Mesenchymal stem cell (in vitro differentiated cells and primary cell): ENCODE measurements at regions not wholly inside any gene's neighbourhood (a gene's known extent, or its start where the extent isn't known, plus 50 kb on each side); places are given as distances from the start of the nearest gene placed in this dataset.

Experiments used
- DNase-seq: peaks from one replicate; pipeline ENCODE4 v3.0.0-alpha.2; 2013
- H2AFZ ChIP-seq: one replicate; pipeline ENCODE4 v1.6.1; 2013; ENCODE audit warnings: low read depth, mild to moderate bottlenecking, control low read depth, inconsistent platforms, low read length, moderate library complexity
- H2AK5ac ChIP-seq: 2 replicates; pipeline ENCODE4 v1.6.1; 2013; ENCODE audit warnings: low read length, moderate library complexity, mild to moderate bottlenecking, inconsistent platforms; ENCODE audit not compliant: severe bottlenecking
- H2BK120ac ChIP-seq: one replicate; pipeline ENCODE4 v1.6.1; 2013; ENCODE audit warnings: low read depth, mild to moderate bottlenecking, inconsistent platforms, low read length, moderate library complexity
- H2BK12ac ChIP-seq, 2 experiments: one replicate each; pipeline ENCODE4 v1.6.1; 2013; ENCODE audit warnings: inconsistent platforms in 2 of 2, low read length in 2 of 2, mild to moderate bottlenecking in 2 of 2, moderate library complexity in 2 of 2, control low read depth in 1 of 2
- H2BK15ac ChIP-seq: one replicate; pipeline ENCODE4 v1.6.1; 2013; ENCODE audit warnings: mild to moderate bottlenecking, low read depth, inconsistent platforms; ENCODE audit not compliant: poor library complexity, severe bottlenecking
- H2BK5ac ChIP-seq: 2 replicates; pipeline ENCODE4 v1.6.1; 2013; ENCODE audit warnings: low read depth, mild to moderate bottlenecking, low read length, control low read depth, inconsistent platforms; ENCODE audit not compliant: poor library complexity, severe bottlenecking
- H3K14ac ChIP-seq, 2 experiments: one replicate each; pipeline ENCODE4 v1.6.1; 2013; ENCODE audit warnings: inconsistent platforms in 2 of 2, low read length in 2 of 2, control low read depth in 1 of 2, mild to moderate bottlenecking in 1 of 2, moderate library complexity in 1 of 2
- H3K18ac ChIP-seq, 2 experiments: one replicate each; pipeline ENCODE4 v1.6.1; 2013; ENCODE audit warnings: inconsistent platforms in 2 of 2, low read length in 2 of 2, control low read depth in 1 of 2, low read depth in 1 of 2, mild to moderate bottlenecking in 1 of 2
- H3K23ac ChIP-seq, 2 experiments: one replicate each; pipeline ENCODE4 v1.6.1; 2013; ENCODE audit warnings: inconsistent platforms in 2 of 2, low read length in 2 of 2, mild to moderate bottlenecking in 2 of 2, moderate library complexity in 2 of 2, control low read depth in 1 of 2
- H3K27ac ChIP-seq: 2 replicates; pipeline ENCODE4 v1.5.1; 2013; ENCODE audit warnings: mild to moderate bottlenecking, moderate library complexity, low read length, control low read depth, inconsistent platforms; ENCODE audit not compliant: poor library complexity, severe bottlenecking
- H3K27me3 ChIP-seq, 2 experiments: 2 replicates each; pipeline versions ENCODE4 v1.6.1 to v1.7.0; 2013; ENCODE audit warnings: low read length in 2 of 2, mild to moderate bottlenecking in 2 of 2, moderate library complexity in 2 of 2, control low read depth in 1 of 2, inconsistent platforms in 1 of 2; ENCODE audit not compliant: control insufficient read depth in 1 of 2, insufficient read depth in 1 of 2
- H3K36me3 ChIP-seq, 2 experiments: 2 replicates each; pipeline versions ENCODE4 v1.6.1 to v1.7.0; 2013; ENCODE audit warnings: low read length in 2 of 2, control low read depth in 1 of 2, inconsistent platforms in 1 of 2, low read depth in 1 of 2, mild to moderate bottlenecking in 1 of 2; ENCODE audit not compliant: insufficient read depth in 2 of 2, control insufficient read depth in 1 of 2
- H3K4ac ChIP-seq, 2 experiments: one replicate each; pipeline ENCODE4 v1.6.1; 2013; ENCODE audit warnings: inconsistent platforms in 2 of 2, low read length in 2 of 2, mild to moderate bottlenecking in 2 of 2, moderate library complexity in 2 of 2, control low read depth in 1 of 2, low read depth in 1 of 2
- H3K4me1 ChIP-seq: 2 replicates; pipeline ENCODE4 v1.6.1; 2013; ENCODE audit warnings: low read depth, low read length, control low read depth; ENCODE audit not compliant: control insufficient read depth, insufficient read depth
- H3K4me2 ChIP-seq: 2 replicates; pipeline ENCODE4 v1.6.1; 2013; ENCODE audit warnings: low read length, mild to moderate bottlenecking, inconsistent platforms; ENCODE audit not compliant: poor library complexity, severe bottlenecking
- H3K4me3 ChIP-seq, 2 experiments: 2 replicates each; pipeline versions ENCODE4 v1.5.1 to v1.7.0; 2013; ENCODE audit warnings: low read length in 2 of 2, mild to moderate bottlenecking in 2 of 2, control low read depth in 1 of 2, low read depth in 1 of 2; ENCODE audit not compliant: insufficient read depth in 1 of 2
- H3K79me1 ChIP-seq: replicated peaks from 2 replicates; pipeline ENCODE4 v1.6.1; 2013; ENCODE audit warnings: mild to moderate bottlenecking, control low read depth, low read length, inconsistent platforms; ENCODE audit not compliant: poor library complexity, severe bottlenecking
- H3K9ac ChIP-seq: 2 replicates; pipeline ENCODE4 v1.7.0; 2013; ENCODE audit warnings: mild to moderate bottlenecking, low read length, moderate library complexity
- H3K9me3 ChIP-seq: 2 replicates; pipeline ENCODE4 v1.7.0; 2013; ENCODE audit warnings: mild to moderate bottlenecking, low read length; ENCODE audit not compliant: control insufficient read depth
- H4K8ac ChIP-seq: one replicate; pipeline ENCODE4 v1.6.1; 2013; ENCODE audit warnings: inconsistent platforms, mild to moderate bottlenecking, low read length, moderate library complexity
- H4K91ac ChIP-seq: one replicate; pipeline ENCODE4 v1.6.1; 2013; ENCODE audit warnings: mild to moderate bottlenecking, low read length, inconsistent platforms
- WGBS: methylation state at CpG from one replicate; pipeline ENCODE4 v1.1.7; 2013; ENCODE audit warnings: mixed read lengths; 5-methylcytosine and 5-hydroxymethylcytosine counted together

GRCh38 chr6:40172272-40172671, 238.0 kb upstream of the MOCS1 start:
- no peak overlapping the region for H3K4me3 ChIP-seq
- H3K4ac ChIP-seq, result no peak overlapping the region
- no peaks in the 10 kb centered on the region for H3K36me3 ChIP-seq
- no peak overlapping the region for H2BK15ac ChIP-seq
- DNase-seq, result no peak
- no peak overlapping the region for H2AK5ac ChIP-seq
- no peaks in the 10 kb centered on the region for H3K9me3 ChIP-seq
- H3K9ac ChIP-seq, result no peak overlapping the region
- no peaks in the 10 kb centered on the region for H3K79me1 ChIP-seq
- 96% methylated on average over 3 of the region's 3 CpGs for WGBS
- H3K18ac ChIP-seq, result no peak overlapping the region
- H4K91ac ChIP-seq, result no peak overlapping the region
- H2BK120ac ChIP-seq, result no peak overlapping the region
- no peak overlapping the region for H3K4me2 ChIP-seq
- H4K8ac ChIP-seq, result no peak overlapping the region
- no peak overlapping the region for H3K23ac ChIP-seq
- no peak overlapping the region for H2BK5ac ChIP-seq
- no peak overlapping the region for H3K14ac ChIP-seq
- H2AFZ ChIP-seq, result no peak overlapping the region
- no peak overlapping the region for H2BK12ac ChIP-seq
- H3K27me3 ChIP-seq, result no peaks in the 10 kb centered on the region
- no peaks in the 10 kb centered on the region for H3K4me1 ChIP-seq
- no peak overlapping the region for H3K27ac ChIP-seq

- Histone ChIP-seq H4K91ac (no peak overlapping the region), H3K27me3 (no peaks in the 10 kb centered on the region), H2AK5ac (no peak overlapping the region), H3K4me1 (no peaks in the 10 kb centered on the region), H3K18ac (no peak overlapping the region), H3K9ac (no peak overlapping the region), H3K27ac (no peak overlapping the region), H2BK120ac (no peak overlapping the region), H3K14ac (no peak overlapping the region), H3K4me2 (no peak overlapping the region), H4K8ac (no peak overlapping the region), H3K79me1 (no peaks in the 10 kb centered on the region), H2BK15ac (no peak overlapping the region), H2BK5ac (no peak overlapping the region), H3K36me3 (no peaks in the 10 kb centered on the region), H3K9me3 (no peaks in the 10 kb centered on the region), H3K4me3 (no peak overlapping the region), H2BK12ac (no peak overlapping the region), H3K4ac (no peak overlapping the region), H2AFZ (no peak overlapping the region), H3K23ac (no peak overlapping the region)
- WGBS, result no CpG with 5 or more reads among the region's 1 CpG
- no peak for DNase-seq
Measured at GRCh38 chr6:40171343-40171742, 237.1 kb upstream of the MOCS1 start.

GRCh38 chr6:40170856-40171255, 236.6 kb upstream of the MOCS1 start:
- Histone ChIP-seq H2BK12ac (no peak overlapping the region), H4K91ac (no peak overlapping the region), H3K27me3 (no peaks in the 10 kb centered on the region), H2BK5ac (no peak overlapping the region), H3K4ac (no peak overlapping the region), H3K79me1 (no peaks in the 10 kb centered on the region), H3K18ac (no peak overlapping the region), H3K23ac (no peak overlapping the region), H3K4me3 (no peak overlapping the region), H2AFZ (no peak overlapping the region), H3K9me3 (no peaks in the 10 kb centered on the region), H3K4me2 (no peak overlapping the region), H3K4me1 (no peaks in the 10 kb centered on the region), H3K36me3 (no peaks in the 10 kb centered on the region), H2BK120ac (no peak overlapping the region), H2BK15ac (no peak overlapping the region), H3K9ac (no peak overlapping the region), H3K27ac (no peak overlapping the region), H2AK5ac (no peak overlapping the region), H4K8ac (no peak overlapping the region), H3K14ac (no peak overlapping the region)
- 60% methylated on average over 1 of the region's 2 CpGs for WGBS
- DNase-seq, result no peak

DNA sequence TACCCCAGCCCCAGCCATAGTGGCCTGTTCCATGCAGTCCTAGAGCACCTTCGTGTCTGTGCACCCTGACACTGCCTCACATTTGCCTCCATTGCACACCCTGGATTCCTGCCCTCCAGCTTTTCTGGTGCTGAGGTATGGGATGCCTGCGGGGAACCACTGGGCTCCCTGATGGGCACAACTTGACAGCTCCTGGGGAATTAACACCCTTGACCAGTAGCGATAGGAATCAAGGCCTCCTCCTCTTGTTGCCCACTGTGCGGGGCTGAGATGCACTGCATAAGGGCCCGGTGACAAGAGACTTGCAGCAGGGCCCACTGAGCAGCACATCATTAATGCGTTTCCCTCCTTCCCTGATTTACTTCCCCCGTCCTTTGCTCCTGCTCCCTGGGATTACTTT, 235.6 kb upstream of the MOCS1 start:
- no peak overlapping the region for H3K23ac ChIP-seq
- no peaks in the 10 kb centered on the region for H3K79me1 ChIP-seq
- no peak overlapping the region for H4K91ac ChIP-seq
- no peaks in the 10 kb centered on the region for H3K27me3 ChIP-seq
- no peak overlapping the region for H3K4me2 ChIP-seq
- H3K14ac ChIP-seq, result no peak overlapping the region
- H2BK12ac ChIP-seq, result no peak overlapping the region
- no peak overlapping the region for H2AFZ ChIP-seq
- no peak overlapping the region for H3K18ac ChIP-seq
- no peak overlapping the region for H3K27ac ChIP-seq
- no peak overlapping the region for H2BK5ac ChIP-seq
- H3K9ac ChIP-seq, result no peak overlapping the region
- no peak overlapping the region for H2AK5ac ChIP-seq
- no peak overlapping the region for H4K8ac ChIP-seq
- 61% methylated on average over 7 of the region's 7 CpGs for WGBS
- H3K36me3 ChIP-seq, result no peaks in the 10 kb centered on the region
- H2BK120ac ChIP-seq, result no peak overlapping the region
- H3K4me1 ChIP-seq, result no peaks in the 10 kb centered on the region
- no peak overlapping the region for H2BK15ac ChIP-seq
- no peaks in the 10 kb centered on the region for H3K9me3 ChIP-seq
- no peak overlapping the region for H3K4me3 ChIP-seq
- DNase-seq, result no peak
- H3K4ac ChIP-seq, result no peak overlapping the region
